ENCODE measurements at regions not wholly inside any gene's neighbourhood (a gene's known extent, or its start where the extent isn't known, plus 50 kb on each side); places are given as distances from the start of the nearest gene placed in this dataset.

- no peak for TF ChIP-seq CTCF (IDR thresholded peaks at IDR 0.05; ENCODE audit: insufficient read depth, low read depth, low read length)
- TF ChIP-seq EZH2 (IDR thresholded peaks at IDR 0.05; ENCODE audit: insufficient read depth, low read length): no peak
These were observed 92.2 kb upstream of the TRIM2 start for GRCh38 chr4:153112041-153112441.

Data from astrocyte (in vitro differentiated cells and primary cell).